GM12892 (cell line): ENCODE measurements at regions not wholly inside any gene's neighbourhood (a gene's known extent, or its start where the extent isn't known, plus 50 kb on each side); places are given as distances from the start of the nearest gene placed in this dataset.

Experiments used
- POLR2A ChIP-seq: IDR thresholded peaks from 2 replicates; pipeline ENCODE4 v1.6.1; 2011; ENCODE audit warnings: low read depth, low read length, control low read depth
- POLR2AphosphoS5 ChIP-seq: IDR thresholded peaks from 2 replicates; pipeline ENCODE4 v1.6.1; 2011; ENCODE audit warnings: low read depth, low read length, control low read depth
- TAF1 ChIP-seq: IDR thresholded peaks from 2 replicates; pipeline ENCODE4 v1.6.1; 2011; ENCODE audit warnings: low read depth, mild to moderate bottlenecking, control low read depth, low read length, borderline replicate concordance

GRCh38 chr6:164792666-164793065, 516.7 kb downstream of the C6orf118 start:
- TF ChIP-seq POLR2AphosphoS5 (no peak), POLR2A (no peak), TAF1 (no peak)
